ENCODE measurements at regions not wholly inside any gene's neighbourhood (a gene's known extent, or its start where the extent isn't known, plus 50 kb on each side); places are given as distances from the start of the nearest gene placed in this dataset.

- H3K36me3 ChIP-seq: no peaks in the 10 kb centered on the region
- no peak for DNase-seq
- TF ChIP-seq POLR2A (IDR thresholded peaks at IDR 0.05) (no peak), EP300 (IDR thresholded peaks at IDR 0.05) (no peak)
- TF ChIP-seq, protein P1, sequence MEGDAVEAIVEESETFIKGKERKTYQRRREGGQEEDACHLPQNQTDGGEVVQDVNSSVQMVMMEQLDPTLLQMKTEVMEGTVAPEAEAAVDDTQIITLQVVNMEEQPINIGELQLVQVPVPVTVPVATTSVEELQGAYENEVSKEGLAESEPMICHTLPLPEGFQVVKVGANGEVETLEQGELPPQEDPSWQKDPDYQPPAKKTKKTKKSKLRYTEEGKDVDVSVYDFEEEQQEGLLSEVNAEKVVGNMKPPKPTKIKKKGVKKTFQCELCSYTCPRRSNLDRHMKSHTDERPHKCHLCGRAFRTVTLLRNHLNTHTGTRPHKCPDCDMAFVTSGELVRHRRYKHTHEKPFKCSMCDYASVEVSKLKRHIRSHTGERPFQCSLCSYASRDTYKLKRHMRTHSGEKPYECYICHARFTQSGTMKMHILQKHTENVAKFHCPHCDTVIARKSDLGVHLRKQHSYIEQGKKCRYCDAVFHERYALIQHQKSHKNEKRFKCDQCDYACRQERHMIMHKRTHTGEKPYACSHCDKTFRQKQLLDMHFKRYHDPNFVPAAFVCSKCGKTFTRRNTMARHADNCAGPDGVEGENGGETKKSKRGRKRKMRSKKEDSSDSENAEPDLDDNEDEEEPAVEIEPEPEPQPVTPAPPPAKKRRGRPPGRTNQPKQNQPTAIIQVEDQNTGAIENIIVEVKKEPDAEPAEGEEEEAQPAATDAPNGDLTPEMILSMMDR (IDR thresholded peaks at IDR 0.05): no peak
- WGBS, 3 donors: 85 to 93% (median 88%) methylated on average over 6 of the region's 6 CpGs
- no peak overlapping the region for H3K27ac ChIP-seq
- intact Hi-C loops (cut with DNase I): no loop called here
- no peak overlapping the region for H3K4me3 ChIP-seq
- no peaks in the 10 kb centered on the region for H3K9me3 ChIP-seq
- H3K4me1 ChIP-seq (ENCODE audit: insufficient read depth): no peaks in the 10 kb centered on the region
- H3K27me3 ChIP-seq: no peaks in the 10 kb centered on the region
Observed at GRCh38 chr7:10793995-10794775, 179.5 kb upstream of the PHF14 start.

DNA sequence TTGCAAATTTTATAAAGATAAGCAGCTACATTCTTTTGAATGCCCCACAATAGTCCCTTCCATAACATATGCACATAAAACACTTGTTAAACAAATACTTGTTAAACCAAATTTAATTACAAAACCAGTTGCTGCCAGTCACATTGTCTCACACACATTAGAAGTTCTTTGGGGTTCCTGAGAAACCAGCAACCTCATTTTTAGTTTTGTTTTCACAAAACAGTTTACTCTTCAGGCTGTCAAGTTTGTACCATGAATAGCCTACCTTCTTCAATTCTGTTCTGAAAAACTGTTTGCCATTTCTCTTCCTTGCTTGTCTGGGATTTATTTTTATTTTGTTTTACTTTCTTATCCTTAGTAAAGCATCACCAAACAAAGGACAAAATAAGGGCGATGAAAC lies 176.5 kb upstream of the PHF14 start:
- TF ChIP-seq EP300 (IDR thresholded peaks at IDR 0.05) (no peak), POLR2A (IDR thresholded peaks at IDR 0.05) (no peak)
- TF ChIP-seq, protein P1 (IDR thresholded peaks at IDR 0.05): no peak
- H3K4me1 ChIP-seq (ENCODE audit: insufficient read depth): no peaks in the 10 kb centered on the region
- H3K27ac ChIP-seq: no peak overlapping the region
- H3K9me3 ChIP-seq: no peaks in the 10 kb centered on the region
- intact Hi-C loops (cut with DNase I): no loop called here
- H3K27me3 ChIP-seq: no peaks in the 10 kb centered on the region
- 67 to 86% (median 82%) methylated on average over 1 of the region's 1 CpG for WGBS, 3 donors
- H3K36me3 ChIP-seq: no peaks in the 10 kb centered on the region
- no peak for DNase-seq
- no peak overlapping the region for H3K4me3 ChIP-seq

DNA sequence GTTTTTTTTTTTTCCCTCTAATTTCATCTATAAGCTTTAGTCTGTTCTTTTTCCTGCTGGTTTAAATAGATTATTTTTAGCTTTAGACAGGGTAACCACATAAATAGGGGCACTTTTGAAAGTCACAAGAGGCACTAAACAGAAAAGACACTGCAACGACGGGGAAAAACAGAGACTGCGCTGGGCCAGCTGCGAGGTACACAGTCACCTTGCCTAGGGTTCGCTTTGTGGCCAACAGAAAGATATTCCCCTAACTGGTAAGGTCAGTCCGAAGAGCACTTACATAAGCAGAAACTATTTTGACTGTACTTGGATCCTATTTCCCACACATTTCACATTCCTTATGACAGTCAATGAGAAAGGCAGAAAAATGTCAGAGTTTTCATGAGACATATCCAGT lies 175.6 kb upstream of the PHF14 start:
- no peaks in the 10 kb centered on the region for H3K4me1 ChIP-seq (ENCODE audit: insufficient read depth)
- intact Hi-C loops (cut with DNase I): no loop called here
- no peaks in the 10 kb centered on the region for H3K27me3 ChIP-seq
- no peaks in the 10 kb centered on the region for H3K9me3 ChIP-seq
- no peak overlapping the region for H3K4me3 ChIP-seq
- TF ChIP-seq POLR2A (IDR thresholded peaks at IDR 0.05): no peak
- TF ChIP-seq, protein P1 (IDR thresholded peaks at IDR 0.05): no peak
- TF ChIP-seq EP300 (IDR thresholded peaks at IDR 0.05): no peak
- no peak overlapping the region for H3K27ac ChIP-seq
- DNase-seq: no peak
- H3K36me3 ChIP-seq: no peaks in the 10 kb centered on the region
- 87 to 93% (median 88%) methylated on average over 6 of the region's 6 CpGs for WGBS, 3 donors

GRCh38 chr7:10799475-10799874 lies 174.2 kb upstream of the PHF14 start:
- no peak overlapping the region for H3K27ac ChIP-seq
- H3K36me3 ChIP-seq: no peaks in the 10 kb centered on the region
- H3K27me3 ChIP-seq: no peaks in the 10 kb centered on the region
- WGBS, 3 donors: 92 to 94% (median 93%) methylated on average over 5 of the region's 5 CpGs
- intact Hi-C loops (cut with DNase I): no loop called here
- no peak overlapping the region for H3K4me3 ChIP-seq
- TF ChIP-seq, protein P1 (IDR thresholded peaks at IDR 0.05): no peak
- TF ChIP-seq EP300 (IDR thresholded peaks at IDR 0.05) (no peak), POLR2A (IDR thresholded peaks at IDR 0.05) (no peak)
- no peaks in the 10 kb centered on the region for H3K9me3 ChIP-seq
- H3K4me1 ChIP-seq (ENCODE audit: insufficient read depth): no peaks in the 10 kb centered on the region
- DNase-seq: no peak
